ENCODE measurements at regions not wholly inside any gene's neighbourhood (a gene's known extent, or its start where the extent isn't known, plus 50 kb on each side); places are given as distances from the start of the nearest gene placed in this dataset.

DNA sequence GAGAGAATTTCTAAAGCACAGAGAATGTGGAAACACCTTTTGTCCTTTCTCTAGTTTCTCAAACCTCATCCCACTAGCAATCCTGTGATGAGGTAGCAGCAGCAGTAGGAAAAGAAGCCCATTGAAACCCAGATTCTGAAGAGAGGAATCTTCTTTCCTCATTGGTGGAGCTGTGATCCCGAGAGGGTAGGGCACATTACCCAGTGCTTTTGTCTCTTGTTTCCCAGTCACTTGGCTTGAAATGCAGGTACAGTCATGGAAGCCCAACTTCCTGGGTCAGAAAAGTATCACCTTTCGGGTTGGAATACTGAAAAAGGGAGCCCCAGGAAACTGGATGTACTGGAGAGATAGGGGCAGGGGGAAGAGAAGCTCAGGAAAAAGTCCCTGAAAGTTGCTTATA is 417.4 kb downstream of the TBC1D32 start:
- TF ChIP-seq POLR2A (IDR thresholded peaks at IDR 0.05; ENCODE audit: low read depth, low read length) (no peak), TAF1 (IDR thresholded peaks at IDR 0.05; ENCODE audit: borderline replicate concordance, low read depth, low read length) (no peak), POLR2AphosphoS5 (IDR thresholded peaks at IDR 0.05; ENCODE audit: low read depth, low read length) (no peak)
- FAIRE-seq (no peak), DNase-seq (ENCODE audit: insufficient read length) (no peak)

DNA sequence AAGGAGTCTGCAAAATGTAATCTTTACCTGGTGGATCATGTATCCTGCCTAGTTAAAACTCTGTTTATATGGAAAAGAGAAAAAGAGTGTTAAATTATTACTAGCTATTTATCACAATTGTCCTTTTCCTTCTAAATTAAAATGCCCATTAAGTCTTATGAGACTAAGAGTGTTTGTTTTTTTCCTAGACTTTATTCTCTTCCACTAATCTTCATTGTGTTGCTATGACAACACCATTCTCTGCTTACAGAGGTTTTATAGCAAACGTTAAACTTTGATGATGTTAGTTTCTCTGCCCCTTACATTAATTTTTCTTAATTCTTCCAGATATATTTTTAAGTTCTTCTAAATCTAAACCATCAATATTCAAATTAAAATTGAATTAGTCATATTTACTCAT is 420.8 kb downstream of the TBC1D32 start:
- DNase-seq (ENCODE audit: insufficient read length): no peak
- FAIRE-seq: no peak
- TF ChIP-seq POLR2A (IDR thresholded peaks at IDR 0.05; ENCODE audit: low read depth, low read length) (no peak), TAF1 (IDR thresholded peaks at IDR 0.05; ENCODE audit: borderline replicate concordance, low read depth, low read length) (no peak), POLR2AphosphoS5 (IDR thresholded peaks at IDR 0.05; ENCODE audit: low read depth, low read length) (no peak)

DNA sequence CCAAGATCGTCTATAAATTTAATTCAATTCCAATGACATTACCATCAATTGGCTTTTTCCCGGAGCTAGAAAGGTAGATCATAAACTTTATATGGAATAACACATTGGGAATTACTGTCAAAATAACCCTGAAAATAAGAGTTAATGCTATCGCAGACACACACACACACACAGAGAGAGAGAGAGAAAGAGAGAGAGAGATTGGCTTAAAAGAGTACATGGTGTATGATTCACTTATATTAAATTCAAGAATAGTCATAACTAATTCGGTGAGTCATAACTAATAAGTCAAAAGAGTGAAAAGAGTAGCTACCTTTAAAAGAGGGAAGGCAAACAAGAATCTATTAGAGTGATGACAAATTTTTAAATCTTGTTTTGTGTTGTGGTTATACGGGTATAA is 425.5 kb downstream of the TBC1D32 start:
- TF ChIP-seq POLR2A (IDR thresholded peaks at IDR 0.05; ENCODE audit: low read depth, low read length) (no peak), TAF1 (IDR thresholded peaks at IDR 0.05; ENCODE audit: borderline replicate concordance, low read depth, low read length) (no peak), POLR2AphosphoS5 (IDR thresholded peaks at IDR 0.05; ENCODE audit: low read depth, low read length) (no peak)
- no peak for FAIRE-seq
- DNase-seq (ENCODE audit: insufficient read length): no peak

DNA sequence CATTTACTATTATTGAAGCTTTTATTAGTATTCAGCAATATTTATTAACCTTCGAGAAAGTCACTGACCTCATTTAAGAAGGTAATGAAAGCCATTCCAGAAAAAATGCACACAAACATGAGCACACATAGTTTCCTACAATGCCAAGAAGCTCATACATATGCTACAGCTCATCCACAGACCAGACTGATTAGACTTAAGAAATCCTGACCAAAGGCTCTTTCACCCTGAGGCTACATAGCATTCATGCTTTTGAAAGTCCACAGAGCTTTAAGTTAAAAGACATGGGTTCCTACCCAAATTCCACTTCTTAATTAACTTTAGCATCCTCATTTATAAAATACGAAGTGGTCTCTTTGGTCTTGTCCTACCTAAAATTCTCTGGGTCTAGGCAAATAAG is 430.4 kb downstream of the TBC1D32 start:
- TF ChIP-seq POLR2A (IDR thresholded peaks at IDR 0.05; ENCODE audit: low read depth, low read length) (no peak), POLR2AphosphoS5 (IDR thresholded peaks at IDR 0.05; ENCODE audit: low read depth, low read length) (no peak), TAF1 (IDR thresholded peaks at IDR 0.05; ENCODE audit: borderline replicate concordance, low read depth, low read length) (no peak)

DNA sequence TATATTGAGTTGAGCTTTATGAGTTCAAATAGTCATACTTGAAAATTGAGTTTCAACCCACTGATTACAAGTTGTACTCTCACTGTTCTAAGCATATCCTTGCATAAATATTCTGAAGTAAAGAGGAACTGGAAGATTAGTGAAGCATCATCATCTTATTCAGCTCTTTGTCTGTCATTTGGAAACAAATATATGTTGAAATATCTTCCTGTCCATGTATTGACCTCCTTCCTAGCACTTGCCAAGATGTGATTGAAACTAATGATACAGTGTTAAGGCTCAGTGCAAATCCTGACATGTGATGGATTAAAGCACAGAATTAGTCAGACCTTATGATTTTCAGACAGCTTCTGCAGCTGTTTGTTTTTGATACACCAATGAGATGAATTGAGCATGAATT is 434.3 kb downstream of the TBC1D32 start:
- DNase-seq (ENCODE audit: insufficient read length) (no peak), FAIRE-seq (no peak)
- no peak for TF ChIP-seq POLR2AphosphoS5 (IDR thresholded peaks at IDR 0.05; ENCODE audit: low read depth, low read length)
- TF ChIP-seq TAF1 (IDR thresholded peaks at IDR 0.05; ENCODE audit: borderline replicate concordance, low read depth, low read length): no peak
- no peak for TF ChIP-seq POLR2A (IDR thresholded peaks at IDR 0.05; ENCODE audit: low read depth, low read length)

More for the DNA sequence above, 430.4 kb downstream of the TBC1D32 start:
- FAIRE-seq: no peak
- DNase-seq (ENCODE audit: insufficient read length): no peak

DNA sequence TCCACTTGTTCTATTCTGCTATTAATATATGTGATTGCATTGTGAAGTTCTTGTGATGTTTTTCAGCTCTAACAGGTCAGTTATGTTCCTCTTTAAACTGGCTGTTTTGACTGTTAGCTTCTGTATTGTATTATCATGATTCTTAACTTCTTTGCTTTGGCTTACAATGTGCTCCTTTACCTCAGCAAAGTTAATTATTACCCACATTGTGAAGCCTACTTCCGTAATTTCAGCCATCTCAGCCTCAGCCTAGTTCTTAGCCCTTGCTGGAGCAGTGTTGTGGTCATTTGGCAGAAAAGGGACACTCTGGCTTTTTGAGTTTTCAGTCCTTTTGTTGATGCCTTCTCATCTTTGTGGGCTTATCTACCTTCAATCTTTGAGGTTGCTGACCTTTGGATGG is 440.2 kb downstream of the TBC1D32 start:
- TF ChIP-seq POLR2A (IDR thresholded peaks at IDR 0.05; ENCODE audit: low read depth, low read length) (no peak), TAF1 (IDR thresholded peaks at IDR 0.05; ENCODE audit: borderline replicate concordance, low read depth, low read length) (no peak), POLR2AphosphoS5 (IDR thresholded peaks at IDR 0.05; ENCODE audit: low read depth, low read length) (no peak)
- DNase-seq (ENCODE audit: insufficient read length) (no peak), FAIRE-seq (no peak)

DNA sequence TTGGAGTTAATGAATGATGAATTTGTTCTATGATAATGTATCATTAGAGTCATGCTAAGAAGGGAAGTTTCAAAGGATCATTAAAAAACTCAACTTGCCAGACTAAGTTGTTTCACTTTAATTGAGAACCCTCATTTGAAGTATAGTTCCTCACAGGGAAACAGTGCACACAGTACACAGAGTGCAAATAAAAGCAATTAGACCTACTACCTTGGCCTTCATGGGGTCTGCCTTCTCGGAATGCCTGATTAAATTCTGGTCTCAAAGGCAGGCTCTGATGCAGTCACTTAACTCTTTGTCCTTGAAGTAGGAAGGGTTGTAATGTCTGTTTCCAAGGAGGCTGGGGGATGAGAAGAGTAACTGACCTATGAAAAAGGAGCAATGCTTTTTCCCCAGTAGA is 457.3 kb downstream of the TBC1D32 start:
- FAIRE-seq: no peak
- TF ChIP-seq TAF1 (IDR thresholded peaks at IDR 0.05; ENCODE audit: borderline replicate concordance, low read depth, low read length): no peak
- no peak for DNase-seq (ENCODE audit: insufficient read length)

DNA sequence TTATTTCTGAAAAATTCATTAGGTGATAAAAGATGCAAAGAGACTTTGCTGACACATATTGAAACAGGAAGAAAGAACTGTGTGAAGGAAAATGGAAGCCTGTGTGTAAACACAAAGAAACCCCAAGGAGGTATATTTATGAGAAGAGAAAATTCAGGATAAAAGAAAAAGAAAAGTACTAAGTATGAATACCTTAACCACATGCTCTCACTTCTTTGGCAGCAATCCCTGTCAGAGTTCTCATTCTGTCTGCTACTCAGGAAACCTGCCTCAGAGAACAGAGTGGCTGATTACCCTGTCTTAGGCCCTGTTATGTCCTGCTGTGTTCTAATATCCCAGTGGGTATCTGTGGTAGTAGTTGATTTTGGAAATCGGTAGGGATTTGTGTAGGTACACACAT is 457.9 kb downstream of the TBC1D32 start:
- TF ChIP-seq POLR2A (IDR thresholded peaks at IDR 0.05; ENCODE audit: low read depth, low read length) (no peak), TAF1 (IDR thresholded peaks at IDR 0.05; ENCODE audit: borderline replicate concordance, low read depth, low read length) (no peak), POLR2AphosphoS5 (IDR thresholded peaks at IDR 0.05; ENCODE audit: low read depth, low read length) (no peak)
- FAIRE-seq (no peak), DNase-seq (ENCODE audit: insufficient read length) (no peak)

DNA sequence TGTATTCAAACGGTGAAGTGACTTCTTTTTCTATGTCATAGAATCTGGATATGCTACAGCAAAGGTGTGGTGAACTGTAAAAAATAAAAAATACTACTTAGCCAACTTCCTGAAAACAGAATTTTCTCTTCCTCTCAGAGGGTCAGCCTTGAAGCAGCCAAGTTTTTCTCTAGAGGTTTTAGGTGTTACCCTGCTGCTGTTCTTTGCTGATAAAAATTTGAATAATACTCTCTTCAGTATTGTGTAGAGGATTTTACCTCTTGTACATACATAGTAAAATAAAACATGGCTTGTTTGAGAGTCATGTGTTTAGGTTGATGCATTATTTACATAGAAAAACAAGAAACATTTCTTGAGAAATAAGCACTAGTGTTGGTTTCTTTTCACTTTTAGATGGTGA is 458.4 kb downstream of the TBC1D32 start:
- TF ChIP-seq TAF1 (IDR thresholded peaks at IDR 0.05; ENCODE audit: borderline replicate concordance, low read depth, low read length) (no peak), POLR2A (IDR thresholded peaks at IDR 0.05; ENCODE audit: low read depth, low read length) (no peak), POLR2AphosphoS5 (IDR thresholded peaks at IDR 0.05; ENCODE audit: low read depth, low read length) (no peak)
- no peak for DNase-seq (ENCODE audit: insufficient read length)
- FAIRE-seq: no peak

DNA sequence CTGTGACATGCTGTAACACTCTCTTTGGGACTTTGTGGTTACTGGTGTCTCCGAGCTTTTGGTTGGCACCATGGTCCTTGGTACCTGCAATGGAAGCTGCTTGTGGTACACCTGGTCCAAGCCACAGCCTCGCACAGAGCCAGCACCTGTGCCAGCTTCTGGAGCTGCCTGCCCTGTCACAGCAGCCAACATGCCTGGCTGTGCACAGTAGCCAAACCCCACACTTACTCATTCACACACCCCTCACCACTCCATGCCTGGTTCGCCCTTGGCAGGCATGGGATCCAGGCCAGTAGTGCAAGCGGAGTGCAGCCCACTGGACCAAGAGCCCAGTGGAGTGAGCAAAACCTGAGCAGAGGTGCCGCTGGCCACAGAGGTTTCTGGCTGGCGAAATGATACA is 459.9 kb downstream of the TBC1D32 start:
- TF ChIP-seq POLR2AphosphoS5 (IDR thresholded peaks at IDR 0.05; ENCODE audit: low read depth, low read length): no peak
- no peak for TF ChIP-seq POLR2A (IDR thresholded peaks at IDR 0.05; ENCODE audit: low read depth, low read length)
- FAIRE-seq: no peak
- DNase-seq (ENCODE audit: insufficient read length): no peak

DNA sequence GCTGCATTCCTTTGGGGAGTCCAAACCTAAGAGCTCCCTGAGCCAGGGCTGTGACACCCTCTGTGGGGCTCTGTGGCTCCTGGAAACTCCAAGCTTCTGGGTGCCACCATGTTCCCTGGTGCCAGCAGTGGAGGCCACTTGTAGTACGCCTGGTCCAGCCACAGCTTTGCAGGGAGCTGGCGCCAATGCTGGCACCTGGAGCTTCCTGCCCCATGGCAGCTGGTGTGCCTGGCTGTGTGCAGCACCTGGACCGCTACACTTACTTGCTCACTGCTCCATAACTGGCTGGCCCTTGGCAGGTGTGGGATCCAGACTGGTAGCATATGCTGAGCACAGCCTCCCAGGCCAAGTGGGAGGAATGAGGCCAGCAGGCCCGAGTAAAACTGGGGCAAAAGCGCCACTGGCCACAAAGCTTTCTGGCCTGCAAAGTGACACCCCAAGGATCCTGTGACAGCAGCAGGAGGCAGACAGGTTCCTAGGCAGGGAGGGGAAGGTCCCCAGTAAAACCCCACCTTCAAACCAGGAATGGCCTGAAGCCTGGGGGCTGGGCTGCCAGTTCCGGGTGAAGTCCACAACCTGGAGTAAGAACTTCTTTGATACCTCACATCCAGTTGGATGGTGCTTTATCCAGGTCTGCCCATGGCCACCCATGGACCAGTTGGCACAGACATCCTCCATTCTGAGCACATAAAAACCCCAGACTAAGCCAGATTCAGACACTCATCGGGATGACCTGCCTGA is 461.0 kb downstream of the TBC1D32 start:
- no peak for DNase-seq (ENCODE audit: insufficient read length)
- no peak for FAIRE-seq
- TF ChIP-seq POLR2AphosphoS5 (IDR thresholded peaks at IDR 0.05; ENCODE audit: low read depth, low read length) (no peak), TAF1 (IDR thresholded peaks at IDR 0.05; ENCODE audit: borderline replicate concordance, low read depth, low read length) (no peak), POLR2A (IDR thresholded peaks at IDR 0.05; ENCODE audit: low read depth, low read length) (no peak)

DNA sequence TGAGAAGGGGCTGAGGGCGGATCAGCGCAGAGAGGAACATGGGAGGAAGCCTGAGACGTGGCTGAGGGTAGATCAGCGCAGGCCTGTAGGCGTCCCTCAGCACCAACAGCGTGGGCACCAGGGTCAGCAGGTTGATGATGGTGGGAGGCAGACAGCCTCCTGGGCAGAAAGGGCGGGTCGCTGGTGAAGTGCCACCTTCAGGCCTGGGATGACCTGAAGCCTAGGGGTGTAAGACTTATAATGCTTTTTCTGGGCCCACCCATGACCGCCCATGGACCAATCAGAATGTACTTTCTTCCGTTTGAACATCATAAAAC is 462.1 kb downstream of the TBC1D32 start:
- DNase-seq (ENCODE audit: insufficient read length): no peak
- no peak for FAIRE-seq
- TF ChIP-seq TAF1 (IDR thresholded peaks at IDR 0.05; ENCODE audit: borderline replicate concordance, low read depth, low read length) (no peak), POLR2AphosphoS5 (IDR thresholded peaks at IDR 0.05; ENCODE audit: low read depth, low read length) (no peak), POLR2A (IDR thresholded peaks at IDR 0.05; ENCODE audit: low read depth, low read length) (no peak)
